Testis (tissue), 2 donors: ENCODE measurements at regions not wholly inside any gene's neighbourhood (a gene's known extent, or its start where the extent isn't known, plus 50 kb on each side); places are given as distances from the start of the nearest gene placed in this dataset.

Source experiments
- POLR2A ChIP-seq: fragments of 450-650 bp; IDR thresholded peaks from one replicate; pipeline ENCODE4 v1.6.1; 2017; ENCODE audit warnings: antibody characterized with exemption, mild to moderate bottlenecking, moderate library complexity
- TF ChIP-seq, protein P1 (sequence below), 3 experiments: fragments of 450-650 bp in 2 of 3; fragments of 200-600 bp in 1 of 3; sonication (generic) in 1 of 3; IDR thresholded peaks; one replicate each; pipeline ENCODE4 v1.5.1; 2016 to 2019; ENCODE audit warnings: antibody characterized with exemption in 3 of 3, mild to moderate bottlenecking in 2 of 3, moderate library complexity in 1 of 3

DNA sequence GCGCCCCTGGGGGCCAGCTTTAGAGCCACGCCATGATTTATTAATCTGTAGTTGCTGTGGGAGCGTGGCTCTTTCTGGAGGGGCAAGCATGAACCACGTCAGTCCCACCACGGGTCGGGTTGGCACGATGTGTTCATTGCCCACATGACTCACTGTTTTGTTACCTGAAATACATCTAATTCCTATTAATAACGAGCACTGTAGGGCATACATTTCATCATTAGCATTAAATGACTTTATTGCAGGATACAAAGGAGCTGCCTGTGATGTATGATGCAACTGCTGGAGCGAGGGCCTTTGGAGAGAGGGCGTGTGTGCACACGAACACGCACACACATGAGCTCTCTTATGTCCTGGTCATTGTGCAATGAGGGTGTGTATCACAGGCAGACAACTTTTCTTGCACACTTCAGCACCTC lies 127.0 kb downstream of the INHBB start:
- TF ChIP-seq, protein P1, sequence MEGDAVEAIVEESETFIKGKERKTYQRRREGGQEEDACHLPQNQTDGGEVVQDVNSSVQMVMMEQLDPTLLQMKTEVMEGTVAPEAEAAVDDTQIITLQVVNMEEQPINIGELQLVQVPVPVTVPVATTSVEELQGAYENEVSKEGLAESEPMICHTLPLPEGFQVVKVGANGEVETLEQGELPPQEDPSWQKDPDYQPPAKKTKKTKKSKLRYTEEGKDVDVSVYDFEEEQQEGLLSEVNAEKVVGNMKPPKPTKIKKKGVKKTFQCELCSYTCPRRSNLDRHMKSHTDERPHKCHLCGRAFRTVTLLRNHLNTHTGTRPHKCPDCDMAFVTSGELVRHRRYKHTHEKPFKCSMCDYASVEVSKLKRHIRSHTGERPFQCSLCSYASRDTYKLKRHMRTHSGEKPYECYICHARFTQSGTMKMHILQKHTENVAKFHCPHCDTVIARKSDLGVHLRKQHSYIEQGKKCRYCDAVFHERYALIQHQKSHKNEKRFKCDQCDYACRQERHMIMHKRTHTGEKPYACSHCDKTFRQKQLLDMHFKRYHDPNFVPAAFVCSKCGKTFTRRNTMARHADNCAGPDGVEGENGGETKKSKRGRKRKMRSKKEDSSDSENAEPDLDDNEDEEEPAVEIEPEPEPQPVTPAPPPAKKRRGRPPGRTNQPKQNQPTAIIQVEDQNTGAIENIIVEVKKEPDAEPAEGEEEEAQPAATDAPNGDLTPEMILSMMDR (IDR thresholded peaks at IDR 0.05) = no peak
- no peak for TF ChIP-seq POLR2A
